AG04449 (cell line): ENCODE measurements at regions not wholly inside any gene's neighbourhood (a gene's known extent, or its start where the extent isn't known, plus 50 kb on each side); places are given as distances from the start of the nearest gene placed in this dataset.
"Not testable (repeated sequence)": the region's sequence is repeated elsewhere in the genome, so short reads cannot be mapped to it uniquely, and the experiment has no call there.

ENCODE experiments used
- CTCF ChIA-PET: fragments of 350-600 bp; formaldehyde crosslinking; extraction: SDS; loops from one replicate; lab custom pipeline; 2021; ENCODE audit warnings: antibody characterized with exemption; lab: Yijun Ruan, JAX
- POLR2A ChIA-PET: fragments of 400-600, 350-600 bp; formaldehyde crosslinking; extraction: SDS; loops from one replicate; lab custom pipeline; 2020; ENCODE audit warnings: antibody characterized with exemption, inconsistent platforms; lab: Yijun Ruan, JAX
- DNase-seq: peaks from one replicate; pipeline ENCODE4 v3.0.0-alpha.2; 2010; ENCODE audit warnings: low read depth, low spot score
- H3K4me3 ChIP-seq: 2 replicates; pipeline ENCODE4 v1.5.1; 2011; ENCODE audit warnings: low read depth, mild to moderate bottlenecking, control low read depth, low read length
- TF ChIP-seq, protein P1 (sequence below): IDR thresholded peaks from one replicate; pipeline ENCODE4 v1.5.1; 2011; ENCODE audit warnings: mild to moderate bottlenecking, moderate library complexity, low read length, control low read depth, inconsistent platforms; ENCODE audit not compliant: insufficient read depth; ENCODE audit errors: missing control alignments

DNA sequence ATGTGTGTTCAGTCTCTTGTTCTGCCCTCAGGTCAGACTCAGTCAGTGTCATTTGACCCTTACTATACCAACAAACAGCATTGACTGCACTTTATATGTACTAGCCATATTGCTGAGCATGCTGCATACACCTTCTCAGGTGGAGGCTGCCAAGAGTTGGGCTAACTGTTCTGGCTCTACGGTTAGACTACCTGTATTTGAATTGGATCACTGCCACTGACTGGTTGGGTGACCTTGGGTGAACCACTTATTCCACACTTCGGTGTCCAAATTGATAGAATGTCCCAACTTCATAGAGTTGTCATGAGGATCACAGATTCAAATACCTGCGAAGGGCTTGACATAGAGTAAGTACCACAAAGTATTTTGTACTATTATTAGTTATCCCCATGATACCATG lies 91.2 kb upstream of the GPR50 start:
- TF ChIP-seq, protein P1, sequence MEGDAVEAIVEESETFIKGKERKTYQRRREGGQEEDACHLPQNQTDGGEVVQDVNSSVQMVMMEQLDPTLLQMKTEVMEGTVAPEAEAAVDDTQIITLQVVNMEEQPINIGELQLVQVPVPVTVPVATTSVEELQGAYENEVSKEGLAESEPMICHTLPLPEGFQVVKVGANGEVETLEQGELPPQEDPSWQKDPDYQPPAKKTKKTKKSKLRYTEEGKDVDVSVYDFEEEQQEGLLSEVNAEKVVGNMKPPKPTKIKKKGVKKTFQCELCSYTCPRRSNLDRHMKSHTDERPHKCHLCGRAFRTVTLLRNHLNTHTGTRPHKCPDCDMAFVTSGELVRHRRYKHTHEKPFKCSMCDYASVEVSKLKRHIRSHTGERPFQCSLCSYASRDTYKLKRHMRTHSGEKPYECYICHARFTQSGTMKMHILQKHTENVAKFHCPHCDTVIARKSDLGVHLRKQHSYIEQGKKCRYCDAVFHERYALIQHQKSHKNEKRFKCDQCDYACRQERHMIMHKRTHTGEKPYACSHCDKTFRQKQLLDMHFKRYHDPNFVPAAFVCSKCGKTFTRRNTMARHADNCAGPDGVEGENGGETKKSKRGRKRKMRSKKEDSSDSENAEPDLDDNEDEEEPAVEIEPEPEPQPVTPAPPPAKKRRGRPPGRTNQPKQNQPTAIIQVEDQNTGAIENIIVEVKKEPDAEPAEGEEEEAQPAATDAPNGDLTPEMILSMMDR, result no peak
- no peak for DNase-seq
- ChIA-PET POLR2A (no interaction called here), CTCF (interaction anchor here (0.9 to 8.8 kb wide), 2 partner anchors 11 to 314 kb away, joined by 3 to 208 read pairs; no protein-coding TSS in a partner anchor)
- H3K4me3 ChIP-seq, result no peak overlapping the region

DNA sequence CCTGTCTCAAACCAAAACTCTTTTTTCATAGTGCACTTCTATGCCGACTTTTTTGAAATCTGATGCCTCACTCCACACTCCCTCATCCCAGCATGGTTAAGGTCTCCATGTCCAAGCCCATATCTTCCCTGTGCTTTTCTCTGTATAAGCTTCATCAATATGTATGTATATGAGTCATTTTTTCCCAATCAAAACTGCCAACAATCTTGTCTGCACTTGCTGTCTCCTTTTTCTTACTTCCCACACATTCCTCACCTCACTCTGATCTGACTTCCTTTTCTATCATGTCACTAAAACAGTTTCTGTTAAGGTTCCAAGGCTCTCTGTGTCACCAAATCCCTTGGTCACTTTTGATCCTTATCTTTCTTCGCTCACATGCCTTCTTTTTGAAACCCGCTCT lies 88.2 kb upstream of the GPR50 start:
- ChIA-PET CTCF (no interaction called here), POLR2A (no interaction called here)
- TF ChIP-seq, protein P1, result no peak
- H3K4me3 ChIP-seq, result no peak overlapping the region
- no peak for DNase-seq

DNA sequence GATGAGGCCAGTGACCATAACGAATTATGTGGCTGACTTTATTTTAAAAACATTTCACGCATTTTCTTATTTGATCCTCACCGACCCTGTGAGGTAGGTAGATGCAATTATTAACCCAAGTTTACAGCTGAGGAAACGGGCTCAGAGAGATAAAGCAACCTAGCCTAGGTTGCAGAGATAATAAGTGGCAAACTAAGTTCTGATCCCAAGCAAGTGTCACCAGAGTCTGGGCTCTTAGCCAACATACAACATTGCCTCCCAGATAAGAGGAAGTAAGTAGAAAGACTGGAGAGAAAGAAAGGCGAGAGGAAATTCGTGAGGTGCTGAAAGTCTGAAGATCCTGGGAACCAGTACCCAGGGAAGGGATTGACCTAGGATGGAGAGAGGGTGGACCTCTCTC lies 77.4 kb upstream of the GPR50 start:
- CTCF ChIA-PET, result no interaction called here
- H3K4me3 ChIP-seq, result no peak overlapping the region

DNA sequence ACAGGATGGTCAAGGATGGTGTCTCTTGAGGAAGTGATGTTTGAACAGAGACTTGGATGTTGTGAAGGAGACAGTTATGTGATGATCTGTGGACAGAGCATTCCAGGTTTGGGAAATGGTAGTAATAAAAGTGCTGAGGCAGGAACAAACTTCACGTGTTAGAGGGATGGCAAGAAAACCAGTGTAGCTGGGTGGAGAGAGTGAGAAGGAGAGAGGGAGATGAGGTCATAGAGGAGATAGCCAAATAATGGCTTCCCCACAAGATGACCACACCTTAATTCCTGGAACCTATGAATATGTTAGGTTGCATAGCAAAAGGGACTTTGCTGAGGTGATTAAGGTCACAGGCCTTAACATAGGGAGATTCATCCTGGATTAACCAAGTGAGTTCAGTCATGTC lies 75.6 kb upstream of the GPR50 start:
- no peak overlapping the region for H3K4me3 ChIP-seq
- TF ChIP-seq, protein P1, result no peak
- ChIA-PET POLR2A (no interaction called here), CTCF (no interaction called here)
- no peak for DNase-seq

More for the DNA sequence above, 77.4 kb upstream of the GPR50 start:
- POLR2A ChIA-PET, result no interaction called here
- TF ChIP-seq, protein P1, result no peak
- DNase-seq, result no peak

DNA sequence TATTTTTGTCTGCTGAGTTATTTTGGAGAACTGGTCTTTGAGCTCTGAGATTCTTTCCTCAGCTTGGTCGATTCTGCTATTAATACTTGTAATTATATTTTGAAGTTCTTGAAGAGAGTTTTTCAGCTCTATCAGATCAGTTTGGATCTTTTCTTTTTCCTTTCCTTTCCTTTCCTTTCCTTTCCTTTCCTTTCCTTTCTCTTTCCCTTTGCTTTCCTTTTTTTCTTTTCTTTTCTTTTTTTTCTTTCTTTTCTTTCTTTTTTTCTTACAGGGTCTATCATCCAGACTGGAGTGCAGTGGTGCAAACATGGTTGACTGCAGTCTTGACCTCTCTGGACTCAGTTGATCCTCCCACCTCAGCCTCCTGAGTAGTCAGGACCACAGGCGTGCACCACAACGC lies 63.2 kb upstream of the GPR50 start:
- DNase-seq, H3K4me3 ChIP-seq, POLR2A ChIA-PET, CTCF ChIA-PET: not testable (repeated sequence)
